RWPE1 (cell line): ENCODE measurements at regions not wholly inside any gene's neighbourhood (a gene's known extent, or its start where the extent isn't known, plus 50 kb on each side); places are given as distances from the start of the nearest gene placed in this dataset.
"Not testable (repeated sequence)": the region's sequence is repeated elsewhere in the genome, so short reads cannot be mapped to it uniquely, and the experiment has no call there.

Experiments
- CTCF ChIA-PET: fragments of 350-600 bp; sonication (Branson Sonifier 250); formaldehyde crosslinking; extraction: SDS; loops from one replicate; lab custom pipeline; 2021; lab: Yijun Ruan, JAX
- POLR2A ChIA-PET: fragments of 400-600 bp; formaldehyde crosslinking; extraction: SDS; loops from one replicate; lab custom pipeline; 2020; ENCODE audit warnings: antibody characterized with exemption; ENCODE audit not compliant: low non-redundant PET; lab: Yijun Ruan, JAX
- DNase-seq: peaks from one replicate; pipeline ENCODE4 v3.0.0; 2012; ENCODE audit warnings: low spot score
- H3K27ac ChIP-seq: fragments of 450-650 bp; 2 replicates; pipeline ENCODE4 v1.5.1; 2017
- TF ChIP-seq, protein P1 (sequence below): fragments of 450-650 bp; conservative IDR thresholded peaks from 2 replicates; pipeline ENCODE4 v1.5.1; 2017; ENCODE audit warnings: low read depth, mild to moderate bottlenecking

DNA sequence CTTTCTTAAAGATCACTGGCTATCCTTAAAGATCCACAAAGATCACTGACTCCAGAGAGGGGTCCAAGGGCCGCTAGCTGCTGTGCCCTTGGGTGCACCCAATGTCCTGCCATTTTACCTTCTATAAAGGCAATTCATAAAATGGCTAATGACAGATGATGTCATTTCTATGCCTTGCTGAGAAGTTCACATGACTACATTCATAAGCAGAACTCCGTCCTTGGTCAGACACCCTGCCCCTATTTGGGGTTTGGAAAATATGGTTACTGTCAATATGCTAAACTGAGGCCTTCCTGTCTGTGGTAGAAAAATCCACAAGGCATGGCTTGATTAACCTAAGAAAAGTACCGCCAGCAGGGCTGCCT, 60.9 kb upstream of the BMAL1 start:
- H3K27ac ChIP-seq: peak overlapping the region; percentile 95
- TF ChIP-seq, protein P1, sequence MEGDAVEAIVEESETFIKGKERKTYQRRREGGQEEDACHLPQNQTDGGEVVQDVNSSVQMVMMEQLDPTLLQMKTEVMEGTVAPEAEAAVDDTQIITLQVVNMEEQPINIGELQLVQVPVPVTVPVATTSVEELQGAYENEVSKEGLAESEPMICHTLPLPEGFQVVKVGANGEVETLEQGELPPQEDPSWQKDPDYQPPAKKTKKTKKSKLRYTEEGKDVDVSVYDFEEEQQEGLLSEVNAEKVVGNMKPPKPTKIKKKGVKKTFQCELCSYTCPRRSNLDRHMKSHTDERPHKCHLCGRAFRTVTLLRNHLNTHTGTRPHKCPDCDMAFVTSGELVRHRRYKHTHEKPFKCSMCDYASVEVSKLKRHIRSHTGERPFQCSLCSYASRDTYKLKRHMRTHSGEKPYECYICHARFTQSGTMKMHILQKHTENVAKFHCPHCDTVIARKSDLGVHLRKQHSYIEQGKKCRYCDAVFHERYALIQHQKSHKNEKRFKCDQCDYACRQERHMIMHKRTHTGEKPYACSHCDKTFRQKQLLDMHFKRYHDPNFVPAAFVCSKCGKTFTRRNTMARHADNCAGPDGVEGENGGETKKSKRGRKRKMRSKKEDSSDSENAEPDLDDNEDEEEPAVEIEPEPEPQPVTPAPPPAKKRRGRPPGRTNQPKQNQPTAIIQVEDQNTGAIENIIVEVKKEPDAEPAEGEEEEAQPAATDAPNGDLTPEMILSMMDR: no peak
- ChIA-PET POLR2A (no interaction called here), CTCF (interaction anchor here (1.2 to 1.4 kb wide), 2 partner anchors 22 to 30 kb away, joined by 3 to 5 read pairs; no protein-coding TSS in a partner anchor)
- no peak for DNase-seq

GRCh38 chr11:13218685-13219084, 58.9 kb upstream of the BMAL1 start:
- CTCF ChIA-PET, POLR2A ChIA-PET, DNase-seq, H3K27ac ChIP-seq: not testable (repeated sequence)

DNA sequence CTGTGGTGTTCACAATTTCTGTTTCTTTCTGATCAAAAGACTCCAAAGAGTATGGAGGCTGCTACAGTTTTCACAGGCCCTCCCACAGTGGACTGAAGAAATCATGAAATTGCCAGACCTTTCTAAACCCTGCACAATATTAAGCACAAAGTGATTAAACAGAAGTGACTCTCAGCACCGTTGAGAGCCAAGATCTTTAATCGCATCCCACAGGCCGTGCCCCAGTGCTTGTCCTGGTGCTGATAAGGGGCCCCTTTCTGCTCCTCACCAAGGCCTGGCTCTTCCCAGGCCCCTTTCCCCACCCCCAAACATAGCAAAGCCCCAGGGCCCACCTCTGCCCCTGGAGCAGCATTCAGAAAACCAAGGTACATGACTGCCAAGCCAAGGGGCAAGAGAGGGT, 57.4 kb upstream of the BMAL1 start:
- CTCF ChIA-PET: interaction anchor here (0.7 kb wide), 1 partner anchor 116 kb away, joined by 4 read pairs; no protein-coding TSS in a partner anchor
- TF ChIP-seq, protein P1: no peak
- no peak overlapping the region for H3K27ac ChIP-seq
- no peak for DNase-seq
- POLR2A ChIA-PET: no interaction called here

DNA sequence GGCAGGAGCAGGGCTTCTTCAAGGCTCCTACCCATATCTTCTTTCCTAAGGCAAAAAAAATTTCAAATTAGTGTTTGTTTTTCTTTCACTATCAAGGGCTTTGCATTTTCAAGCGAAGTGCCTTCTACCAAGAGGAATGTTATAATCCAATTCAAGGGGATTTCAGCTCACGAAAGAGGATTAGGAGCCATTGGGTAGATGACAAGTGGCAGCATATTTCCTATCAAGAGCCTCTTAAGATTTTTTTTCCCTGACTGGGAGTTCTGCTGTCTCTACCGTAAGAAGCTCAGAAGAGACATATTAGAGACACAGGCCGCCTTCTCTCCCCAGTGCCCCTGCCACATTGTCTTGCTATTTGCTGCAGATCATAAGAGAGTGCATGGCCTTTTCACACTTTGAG, 55.9 kb upstream of the BMAL1 start:
- no peak overlapping the region for H3K27ac ChIP-seq
- ChIA-PET POLR2A (no interaction called here), CTCF (interaction anchor here (0.6 to 0.9 kb wide), 2 partner anchors 11 to 258 kb away, joined by 3 read pairs; no protein-coding TSS in a partner anchor)
- TF ChIP-seq, protein P1: no peak
- DNase-seq: no peak

GRCh38 chr11:13222285-13222684, 55.3 kb upstream of the BMAL1 start:
- no peak for DNase-seq
- POLR2A ChIA-PET: no interaction called here
- peak overlapping the region; percentile 41; the same call in 1 of the 2 replicates for H3K27ac ChIP-seq
- TF ChIP-seq, protein P1: no peak
- CTCF ChIA-PET: interaction anchor here (0.9 to 1.5 kb wide), 2 partner anchors 12 kb away, joined by 3 read pairs; no protein-coding TSS in a partner anchor

DNA sequence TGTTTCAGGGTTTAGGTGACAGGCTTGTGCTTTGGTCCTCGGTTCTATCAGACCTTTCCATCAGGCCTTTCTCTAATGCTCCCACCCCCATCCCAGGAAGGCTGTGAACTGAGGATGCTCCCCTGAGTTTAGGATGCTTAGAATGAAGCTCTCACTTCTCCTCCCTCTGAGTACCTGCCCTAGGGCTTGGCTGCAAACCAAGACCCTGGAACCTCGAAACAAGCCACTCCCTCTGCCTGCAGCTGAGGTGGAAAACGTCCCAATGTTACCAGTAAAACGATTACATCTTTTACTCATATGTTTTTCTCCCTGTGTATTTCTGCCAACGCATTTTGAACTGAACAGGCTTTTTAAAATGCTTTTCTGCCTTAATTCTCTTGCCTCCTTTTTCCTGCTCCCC, 54.5 kb upstream of the BMAL1 start:
- ChIA-PET CTCF (interaction anchor here (0.6 to 1.5 kb wide), 3 partner anchors 13 to 262 kb away, joined by 3 read pairs; no protein-coding TSS in a partner anchor), POLR2A (no interaction called here)
- H3K27ac ChIP-seq: no peak overlapping the region
- TF ChIP-seq, protein P1: no peak
- no peak for DNase-seq

GRCh38 chr11:13224324-13224723, 53.3 kb upstream of the BMAL1 start:
- no peak overlapping the region for H3K27ac ChIP-seq
- DNase-seq: no peak
- CTCF ChIA-PET: interaction anchor here (0.6 kb wide), 1 partner anchor 14 kb away, joined by 3 read pairs; no protein-coding TSS in a partner anchor
- POLR2A ChIA-PET: no interaction called here
- TF ChIP-seq, protein P1: no peak
